ENCODE measurements at regions not wholly inside any gene's neighbourhood (a gene's known extent, or its start where the extent isn't known, plus 50 kb on each side); places are given as distances from the start of the nearest gene placed in this dataset.
A peak's percentile ranks its signal among the peaks of the same experiment; 100 is the strongest.
"Not testable (repeated sequence)": the region's sequence is repeated elsewhere in the genome, so short reads cannot be mapped to it uniquely, and the experiment has no call there.

- DNase-seq: no peak
Observed at GRCh38 chr6:14756340-14756739, 489.5 kb upstream of the JARID2 start.

GRCh38 chr6:14757014-14757413, 488.9 kb upstream of the JARID2 start:
- DNase-seq: no peak

GRCh38 chr6:14757418-14757817, 488.5 kb upstream of the JARID2 start:
- DNase-seq: no peak

- peak; percentile 61 for DNase-seq
Observed at GRCh38 chr6:14758421-14759081, 487.3 kb upstream of the JARID2 start.

- no peak for DNase-seq
Observed at GRCh38 chr6:14759976-14760672, 485.7 kb upstream of the JARID2 start.

GRCh38 chr6:14762077-14762476, 483.8 kb upstream of the JARID2 start:
- DNase-seq: no peak

- no peak for DNase-seq
Observed at GRCh38 chr6:14763139-14763538, 482.7 kb upstream of the JARID2 start.

GRCh38 chr6:14763616-14764015, 482.3 kb upstream of the JARID2 start:
- DNase-seq: no peak

- DNase-seq: no peak
Observed at GRCh38 chr6:14765106-14765505, 480.8 kb upstream of the JARID2 start.

GRCh38 chr6:14765721-14766390, 480.0 kb upstream of the JARID2 start:
- no peak for DNase-seq

- DNase-seq: no peak
Observed at GRCh38 chr6:14766391-14766994, 479.4 kb upstream of the JARID2 start.

- no peak for DNase-seq
Observed at GRCh38 chr6:14767226-14767625, 478.6 kb upstream of the JARID2 start.

GRCh38 chr6:14770040-14770439, 475.8 kb upstream of the JARID2 start:
- DNase-seq: no peak

GRCh38 chr6:14770572-14770971, 475.3 kb upstream of the JARID2 start:
- no peak for DNase-seq

GRCh38 chr6:14771016-14771415, 474.9 kb upstream of the JARID2 start:
- no peak for DNase-seq

GRCh38 chr6:14772188-14772587, 473.7 kb upstream of the JARID2 start:
- DNase-seq: no peak

- no peak for DNase-seq
Observed at GRCh38 chr6:14775528-14775927, 470.3 kb upstream of the JARID2 start.

GRCh38 chr6:14776307-14776706, 469.6 kb upstream of the JARID2 start:
- DNase-seq: no peak

GRCh38 chr6:14781772-14782525, 463.9 kb upstream of the JARID2 start:
- DNase-seq: no peak

GRCh38 chr6:14782921-14783464, 462.9 kb upstream of the JARID2 start:
- not testable (repeated sequence) for DNase-seq

- DNase-seq: no peak
Observed at GRCh38 chr6:14783594-14783993, 462.3 kb upstream of the JARID2 start.

Data from activated CD4-positive, alpha-beta T cell treated with anti-CD3 and anti-CD28 coated beads for 48 hours (primary cell).